Activated naive CD8-positive, alpha-beta T cell (primary cell): ENCODE measurements at regions not wholly inside any gene's neighbourhood (a gene's known extent, or its start where the extent isn't known, plus 50 kb on each side); places are given as distances from the start of the nearest gene placed in this dataset.

Experiments
- H3K27ac Mint-ChIP-seq: one replicate; pipeline ENCODE4 v1.8.0; 2021; ENCODE audit warnings: mixed read lengths
- H3K27me3 Mint-ChIP-seq: one replicate; pipeline ENCODE4 v1.8.0; 2021; ENCODE audit warnings: mixed read lengths
- H3K36me3 Mint-ChIP-seq: one replicate; pipeline ENCODE4 v1.8.0; 2021; ENCODE audit warnings: mixed read lengths
- H3K4me1 Mint-ChIP-seq: one replicate; pipeline ENCODE4 v1.8.0; 2021; ENCODE audit warnings: low read depth, mixed read lengths
- H3K4me3 Mint-ChIP-seq: one replicate; pipeline ENCODE4 v1.8.0; 2021; ENCODE audit warnings: mild to moderate bottlenecking, mixed read lengths
- H3K9me3 Mint-ChIP-seq: one replicate; pipeline ENCODE4 v1.8.0; 2021; ENCODE audit warnings: low read depth, mixed read lengths

DNA sequence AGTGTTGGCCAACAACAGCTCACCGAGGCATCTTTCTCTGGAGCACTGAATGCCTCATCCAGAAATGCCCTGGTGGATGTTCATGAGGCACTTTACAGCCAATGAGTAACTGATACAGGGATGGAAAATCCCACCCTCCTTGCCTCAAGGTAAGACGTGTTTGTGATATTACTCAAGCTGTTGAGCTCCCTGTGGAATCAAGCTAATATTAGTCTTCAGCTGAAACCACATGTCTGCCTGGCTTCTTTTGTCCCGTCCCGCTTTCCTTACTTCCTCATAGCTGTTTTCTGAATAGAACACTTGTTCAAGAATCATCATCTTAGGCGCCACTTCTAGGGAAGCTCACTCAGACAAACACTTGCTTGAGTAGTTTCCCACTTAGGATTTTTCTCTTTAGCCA, 422.4 kb downstream of the INHBA start:
- H3K27ac Mint-ChIP-seq, result no peak overlapping the region
- H3K27me3 Mint-ChIP-seq, result no peaks in the 10 kb centered on the region
- no peaks in the 10 kb centered on the region for H3K36me3 Mint-ChIP-seq
- no peaks in the 10 kb centered on the region for H3K4me1 Mint-ChIP-seq
- no peak overlapping the region for H3K4me3 Mint-ChIP-seq
- no peaks in the 10 kb centered on the region for H3K9me3 Mint-ChIP-seq

GRCh38 chr7:41277561-41277960, 425.3 kb downstream of the INHBA start:
- Mint-ChIP-seq H3K4me3 (no peak overlapping the region), H3K27me3 (no peaks in the 10 kb centered on the region), H3K36me3 (no peaks in the 10 kb centered on the region), H3K4me1 (no peaks in the 10 kb centered on the region), H3K9me3 (no peaks in the 10 kb centered on the region), H3K27ac (no peak overlapping the region)

DNA sequence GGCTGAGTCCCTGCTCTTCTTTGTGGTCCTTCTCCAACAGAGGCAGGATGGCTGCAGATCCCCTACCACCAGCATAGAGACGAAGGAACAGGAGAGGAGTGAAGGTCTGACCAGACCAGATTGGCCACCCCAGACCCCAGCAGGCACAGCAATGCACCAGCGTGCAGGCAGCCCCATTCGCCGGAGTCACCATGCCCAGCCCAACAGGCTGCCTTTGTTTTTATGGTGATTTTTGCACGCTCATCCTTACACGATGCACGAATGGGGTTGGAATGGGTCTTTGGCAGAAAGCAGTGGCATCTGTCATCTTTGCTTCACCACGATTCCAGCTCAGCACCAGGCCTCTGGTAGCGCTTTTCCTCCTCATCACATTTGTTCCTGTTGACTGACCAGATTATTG, 427.6 kb downstream of the INHBA start:
- Mint-ChIP-seq H3K9me3 (no peaks in the 10 kb centered on the region), H3K36me3 (no peaks in the 10 kb centered on the region), H3K27ac (no peak overlapping the region), H3K4me3 (no peak overlapping the region), H3K4me1 (no peaks in the 10 kb centered on the region), H3K27me3 (no peaks in the 10 kb centered on the region)

DNA sequence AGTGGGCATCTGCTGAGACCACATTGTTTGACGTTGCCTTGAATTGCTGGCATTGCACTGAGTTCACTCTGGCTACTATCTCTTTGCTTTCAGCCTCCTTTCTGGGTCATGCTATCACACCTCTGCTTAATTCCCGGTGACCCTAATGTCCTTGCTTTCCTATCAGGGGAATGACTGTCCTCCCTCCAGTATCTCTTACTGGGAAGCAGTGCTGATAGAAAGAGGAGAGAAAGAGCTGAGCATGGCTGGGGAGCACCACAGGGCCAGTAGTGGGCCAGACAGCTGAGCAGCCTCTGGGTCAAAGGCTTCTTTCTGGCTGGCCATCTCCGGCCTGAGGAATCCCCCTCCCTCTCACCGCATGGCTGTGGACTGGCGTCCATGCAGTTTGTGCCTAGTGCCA, 428.7 kb downstream of the INHBA start:
- H3K36me3 Mint-ChIP-seq, result no peaks in the 10 kb centered on the region
- H3K9me3 Mint-ChIP-seq, result no peaks in the 10 kb centered on the region
- no peak overlapping the region for H3K4me3 Mint-ChIP-seq
- no peak overlapping the region for H3K27ac Mint-ChIP-seq
- H3K27me3 Mint-ChIP-seq, result no peaks in the 10 kb centered on the region
- no peaks in the 10 kb centered on the region for H3K4me1 Mint-ChIP-seq

DNA sequence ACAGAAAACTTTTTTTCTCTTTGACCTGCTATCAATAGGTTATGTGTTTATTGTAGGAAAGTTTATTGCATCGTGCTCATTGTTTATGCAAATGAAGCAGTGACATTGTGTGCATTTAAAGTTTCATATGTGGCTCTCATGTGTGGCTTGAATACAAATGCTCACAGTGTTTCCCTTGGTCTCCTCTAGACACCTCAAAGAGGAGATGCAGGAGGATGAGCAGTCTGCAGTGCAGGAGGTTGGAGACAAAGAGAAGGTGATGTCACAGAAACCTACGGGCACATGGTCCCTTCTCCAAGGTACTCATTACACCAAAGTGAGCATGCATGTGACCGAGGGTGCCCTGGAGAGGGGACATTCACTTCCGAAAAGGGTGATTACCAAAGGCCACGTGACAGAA, 430.2 kb downstream of the INHBA start:
- Mint-ChIP-seq H3K36me3 (no peaks in the 10 kb centered on the region), H3K9me3 (no peaks in the 10 kb centered on the region), H3K27ac (no peak overlapping the region), H3K4me3 (no peak overlapping the region), H3K27me3 (no peaks in the 10 kb centered on the region), H3K4me1 (no peaks in the 10 kb centered on the region)

DNA sequence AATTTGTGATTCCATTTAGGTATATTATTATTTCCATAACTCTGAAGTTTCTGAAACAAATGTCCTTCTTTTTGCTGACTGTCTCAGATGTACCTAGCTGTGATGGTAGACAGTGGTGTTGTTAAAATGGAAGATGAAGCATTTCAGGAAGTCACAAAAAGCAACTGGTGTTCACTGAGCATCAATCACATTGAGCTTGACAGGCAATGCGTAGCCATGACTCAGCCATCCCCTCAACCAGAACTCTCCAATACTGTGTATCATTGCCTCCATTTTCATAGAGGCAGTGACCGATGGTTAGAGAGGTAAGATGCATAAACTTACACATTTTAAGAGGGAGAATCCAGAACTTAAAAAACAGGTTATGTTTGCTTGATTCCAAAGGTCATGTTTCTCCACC, 434.0 kb downstream of the INHBA start:
- Mint-ChIP-seq H3K4me3 (no peak overlapping the region), H3K27ac (no peak overlapping the region), H3K4me1 (no peaks in the 10 kb centered on the region), H3K36me3 (no peaks in the 10 kb centered on the region), H3K27me3 (no peaks in the 10 kb centered on the region), H3K9me3 (no peaks in the 10 kb centered on the region)

GRCh38 chr7:41261080-41261479, 441.8 kb downstream of the INHBA start:
- Mint-ChIP-seq H3K9me3 (no peaks in the 10 kb centered on the region), H3K27me3 (no peaks in the 10 kb centered on the region), H3K4me3 (no peak overlapping the region), H3K27ac (no peak overlapping the region), H3K36me3 (no peaks in the 10 kb centered on the region), H3K4me1 (no peaks in the 10 kb centered on the region)

- H3K4me1 Mint-ChIP-seq, result no peaks in the 10 kb centered on the region
- no peaks in the 10 kb centered on the region for H3K36me3 Mint-ChIP-seq
- no peak overlapping the region for H3K4me3 Mint-ChIP-seq
- no peak overlapping the region for H3K27ac Mint-ChIP-seq
- no peaks in the 10 kb centered on the region for H3K9me3 Mint-ChIP-seq
- no peaks in the 10 kb centered on the region for H3K27me3 Mint-ChIP-seq
These were observed 445.2 kb downstream of the INHBA start for GRCh38 chr7:41257660-41258059.

DNA sequence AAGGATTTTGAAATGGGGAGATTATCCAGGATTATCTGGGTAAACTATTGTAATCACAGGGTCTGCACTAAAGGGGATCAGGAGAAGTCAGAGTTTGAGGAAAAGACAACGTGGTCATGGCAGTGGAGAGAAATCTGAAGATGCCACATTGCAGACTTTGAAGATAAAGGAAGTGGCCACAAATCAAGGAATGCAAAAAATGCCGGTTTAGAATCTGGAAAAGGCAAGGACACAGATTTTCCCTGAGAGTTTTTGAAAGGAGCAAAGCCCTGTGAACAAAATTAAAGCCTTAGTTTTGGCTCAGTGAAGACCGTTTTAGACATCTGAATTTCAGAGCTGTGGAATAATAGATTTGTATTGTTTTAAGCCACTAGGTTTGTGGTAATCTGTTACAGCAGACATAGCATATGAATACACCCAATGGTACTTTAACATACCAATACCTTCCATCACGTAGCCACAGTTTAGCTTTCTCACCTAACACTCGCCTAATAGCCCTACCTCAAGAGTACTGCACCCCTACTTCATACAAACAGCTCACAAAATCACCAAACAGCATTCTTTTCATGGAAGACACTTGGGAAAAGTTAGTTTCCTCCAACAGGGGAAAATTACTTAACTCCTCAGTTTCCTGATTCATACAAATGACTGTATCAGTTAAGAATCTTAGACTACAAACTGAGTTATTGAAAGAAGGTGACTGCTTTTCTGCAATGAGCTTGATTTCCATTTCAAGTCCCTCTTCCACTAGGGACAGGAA, 446.5 kb downstream of the INHBA start:
- Mint-ChIP-seq H3K4me3 (no peak overlapping the region), H3K9me3 (no peaks in the 10 kb centered on the region), H3K4me1 (no peaks in the 10 kb centered on the region), H3K27me3 (no peaks in the 10 kb centered on the region), H3K27ac (no peak overlapping the region), H3K36me3 (no peaks in the 10 kb centered on the region)

DNA sequence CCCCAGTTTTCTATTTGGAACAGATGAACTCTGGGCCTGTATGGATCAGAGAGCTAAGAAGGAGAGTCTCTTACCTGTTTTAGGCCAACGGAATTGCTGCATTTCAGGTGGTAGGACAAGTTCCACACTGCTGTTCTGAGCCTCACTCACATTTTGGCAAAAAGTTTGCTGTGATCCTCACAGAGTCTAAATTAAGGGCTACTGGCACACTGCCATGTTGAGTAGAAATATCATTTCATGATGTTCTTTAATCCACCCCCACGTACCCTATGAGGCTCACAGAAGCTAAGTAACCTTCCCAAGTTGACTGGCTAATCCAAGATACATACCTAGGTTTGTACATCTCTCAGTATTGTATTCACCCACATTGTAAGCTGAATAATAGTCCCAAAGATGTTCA, 447.2 kb downstream of the INHBA start:
- no peaks in the 10 kb centered on the region for H3K27me3 Mint-ChIP-seq
- no peak overlapping the region for H3K27ac Mint-ChIP-seq
- H3K36me3 Mint-ChIP-seq, result no peaks in the 10 kb centered on the region
- no peak overlapping the region for H3K4me3 Mint-ChIP-seq
- no peaks in the 10 kb centered on the region for H3K9me3 Mint-ChIP-seq
- H3K4me1 Mint-ChIP-seq, result no peaks in the 10 kb centered on the region

- no peak overlapping the region for H3K4me3 Mint-ChIP-seq
- H3K4me1 Mint-ChIP-seq, result no peaks in the 10 kb centered on the region
- no peak overlapping the region for H3K27ac Mint-ChIP-seq
- H3K36me3 Mint-ChIP-seq, result no peaks in the 10 kb centered on the region
- H3K9me3 Mint-ChIP-seq, result no peaks in the 10 kb centered on the region
- H3K27me3 Mint-ChIP-seq, result no peaks in the 10 kb centered on the region
These were observed 447.8 kb downstream of the INHBA start for GRCh38 chr7:41255113-41255512.

DNA sequence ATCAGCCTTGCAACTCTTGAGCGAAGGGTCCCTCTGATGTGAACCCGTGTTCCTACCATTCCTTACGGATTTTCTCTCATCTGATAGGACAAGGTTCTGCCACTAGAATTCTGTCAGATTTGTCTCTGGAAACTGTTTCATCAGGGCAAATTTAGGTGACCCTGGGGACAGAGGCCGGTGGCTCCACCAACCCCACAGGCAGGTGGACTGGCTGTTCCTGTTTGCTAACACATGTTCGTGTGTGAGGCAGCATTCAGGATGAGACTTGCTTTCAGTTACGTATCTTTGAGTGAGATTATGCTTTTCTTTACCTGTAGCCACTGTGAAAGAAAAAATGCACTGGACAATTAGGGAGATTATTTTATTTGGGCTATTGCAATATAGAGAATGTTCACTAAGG, 449.9 kb downstream of the INHBA start:
- Mint-ChIP-seq H3K27me3 (no peaks in the 10 kb centered on the region), H3K27ac (no peak overlapping the region), H3K9me3 (no peaks in the 10 kb centered on the region), H3K4me1 (no peaks in the 10 kb centered on the region), H3K4me3 (no peak overlapping the region), H3K36me3 (no peaks in the 10 kb centered on the region)

DNA sequence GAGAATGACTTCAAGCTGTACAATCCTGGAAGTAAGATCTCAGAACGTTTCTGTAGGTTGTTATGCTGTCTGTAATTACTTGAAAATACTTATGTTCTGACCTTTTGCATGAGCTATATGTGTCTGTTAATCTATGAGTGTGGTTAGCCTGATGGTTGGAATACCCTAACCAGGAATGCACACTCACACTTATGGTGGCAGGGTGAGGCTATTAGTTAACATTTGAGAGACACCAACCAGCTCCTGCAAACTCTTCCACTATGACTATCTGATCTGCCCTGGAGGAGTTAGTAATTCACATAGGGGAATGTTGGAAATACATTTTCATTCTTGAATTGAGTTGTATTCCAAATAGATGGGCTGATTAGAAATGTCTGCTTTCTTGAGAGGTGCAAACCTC, 450.3 kb downstream of the INHBA start:
- Mint-ChIP-seq H3K9me3 (no peaks in the 10 kb centered on the region), H3K36me3 (no peaks in the 10 kb centered on the region), H3K4me3 (no peak overlapping the region), H3K27ac (no peak overlapping the region), H3K27me3 (no peaks in the 10 kb centered on the region), H3K4me1 (no peaks in the 10 kb centered on the region)

DNA sequence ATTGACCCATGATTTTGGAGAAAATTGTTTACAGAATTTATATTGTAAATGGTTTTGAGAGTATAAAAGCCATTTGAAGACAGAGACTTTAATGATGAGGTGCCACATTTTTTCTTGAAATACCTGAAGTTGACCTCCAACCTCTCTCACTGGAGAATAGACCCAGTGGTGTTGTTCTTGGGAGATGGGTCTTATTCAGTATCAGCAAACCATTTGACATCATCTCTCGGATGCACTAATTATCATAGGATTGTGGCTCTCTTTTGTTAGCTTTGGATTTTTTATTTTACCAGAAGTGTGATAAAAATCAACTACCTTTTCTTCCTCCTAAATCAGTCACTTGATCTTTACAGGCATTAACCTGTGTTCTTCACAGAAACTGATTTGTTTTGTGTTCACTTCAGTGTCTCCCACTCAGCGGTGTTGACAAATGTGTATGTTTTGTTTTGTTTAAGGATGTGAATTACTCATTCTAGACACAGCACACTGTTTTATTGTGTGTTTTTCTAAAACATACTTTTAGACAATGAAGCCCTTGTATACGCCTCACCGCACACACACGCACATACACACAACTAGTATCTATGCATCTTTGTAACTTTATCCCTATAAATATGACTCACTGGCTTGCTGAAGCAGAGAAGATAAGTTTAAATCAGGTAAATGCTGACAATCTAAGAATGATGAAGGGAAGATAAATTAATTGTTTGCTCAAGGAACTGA, 455.6 kb downstream of the INHBA start:
- Mint-ChIP-seq H3K4me3 (no peak overlapping the region), H3K27me3 (no peaks in the 10 kb centered on the region), H3K36me3 (no peaks in the 10 kb centered on the region)

GRCh38 chr7:41245916-41246315, 457.0 kb downstream of the INHBA start:
- no peak overlapping the region for H3K27ac Mint-ChIP-seq
- H3K36me3 Mint-ChIP-seq, result no peaks in the 10 kb centered on the region
- no peaks in the 10 kb centered on the region for H3K27me3 Mint-ChIP-seq
- no peaks in the 10 kb centered on the region for H3K4me1 Mint-ChIP-seq
- no peaks in the 10 kb centered on the region for H3K9me3 Mint-ChIP-seq
- H3K4me3 Mint-ChIP-seq, result no peak overlapping the region

More for the DNA sequence above, 455.6 kb downstream of the INHBA start:
- Mint-ChIP-seq H3K27ac (no peak overlapping the region), H3K4me1 (no peaks in the 10 kb centered on the region), H3K9me3 (no peaks in the 10 kb centered on the region)

GRCh38 chr7:41244246-41244645, 458.6 kb downstream of the INHBA start:
- H3K4me3 Mint-ChIP-seq, result no peak overlapping the region
- H3K27ac Mint-ChIP-seq, result no peak overlapping the region
- H3K9me3 Mint-ChIP-seq, result no peaks in the 10 kb centered on the region
- no peaks in the 10 kb centered on the region for H3K36me3 Mint-ChIP-seq
- H3K27me3 Mint-ChIP-seq, result no peaks in the 10 kb centered on the region
- H3K4me1 Mint-ChIP-seq, result no peaks in the 10 kb centered on the region
